H1 (cell line): ENCODE measurements at regions not wholly inside any gene's neighbourhood (a gene's known extent, or its start where the extent isn't known, plus 50 kb on each side); places are given as distances from the start of the nearest gene placed in this dataset.

ENCODE experiments used
- CTCF ChIA-PET: fragments of 300-600 bp; sonication (Branson Sonifier 250); formaldehyde crosslinking; loops from one replicate; lab custom pipeline; 2021; ENCODE audit not compliant: partially characterized antibody; lab: Charles Lee
- POLR2A ChIA-PET: fragments of 300-600 bp; sonication (Branson Sonifier 250); formaldehyde crosslinking; loops from one replicate; lab custom pipeline; 2021; ENCODE audit warnings: inconsistent platforms; ENCODE audit not compliant: partially characterized antibody; lab: Charles Lee
- DNase-seq, 2 experiments: peaks; one replicate each; pipeline versions ENCODE4 v3.0.0 to v3.0.0-alpha.2; 2010 to 2022; ENCODE audit warnings: low spot score in 2 of 2, low read depth in 1 of 2, mixed read lengths in 1 of 2
- FAIRE-seq: peaks from 2 replicates; lab custom pipeline; 2011; peaks lifted over from hg19 to GRCh38; lab: Jason Lieb, UNC
- H2AFZ ChIP-seq: 2 replicates; pipeline ENCODE4 v1.8.1; 2012; ENCODE audit warnings: low read length, inconsistent platforms
- H2AK5ac ChIP-seq: 2 replicates; pipeline ENCODE4 v1.6.1; 2013; ENCODE audit warnings: low read depth, low read length
- H2BK120ac ChIP-seq: replicated peaks from 2 replicates; pipeline ENCODE3; 2013; ENCODE audit warnings: low read depth, low read length, inconsistent platforms
- H2BK12ac ChIP-seq: 2 replicates; pipeline ENCODE4 v1.6.1; 2013; ENCODE audit warnings: low read depth, low read length
- H2BK15ac ChIP-seq: 2 replicates; pipeline ENCODE4 v1.6.1; 2013; ENCODE audit warnings: low read length
- H2BK20ac ChIP-seq: 2 replicates; pipeline ENCODE4 v1.6.1; 2013; ENCODE audit warnings: low read length
- H2BK5ac ChIP-seq: 2 replicates; pipeline ENCODE4 v1.6.1; 2013; ENCODE audit warnings: low read depth, low read length
- H3K14ac ChIP-seq: 2 replicates; pipeline ENCODE4 v1.6.1; 2013; ENCODE audit warnings: inconsistent platforms; ENCODE audit not compliant: insufficient read length
- H3K18ac ChIP-seq: 2 replicates; pipeline ENCODE4 v1.6.1; 2013; ENCODE audit warnings: low read length; ENCODE audit errors: extremely low read depth
- H3K23ac ChIP-seq: 2 replicates; pipeline ENCODE4 v1.6.1; 2013; ENCODE audit warnings: inconsistent platforms; ENCODE audit not compliant: insufficient read length
- H3K23me2 ChIP-seq: 2 replicates; pipeline ENCODE4 v1.6.1; 2013; ENCODE audit warnings: low read depth, low read length
- H3K27ac ChIP-seq: 2 replicates; pipeline ENCODE4 v1.6.1; 2011; ENCODE audit warnings: low read depth, low read length, inconsistent platforms
- H3K27me3 ChIP-seq, 4 experiments: replicated peaks in 1 of 4; 1 replicate in 1 of 4; 2 replicates in 3 of 4; pipeline versions ENCODE4 v1.6.1 to v1.8.1; 2011 to 2013; ENCODE audit warnings: low read length in 3 of 4, mild to moderate bottlenecking in 3 of 4, inconsistent platforms in 2 of 4, mixed read lengths in 2 of 4, moderate library complexity in 1 of 4; ENCODE audit not compliant: control insufficient read depth in 3 of 4, insufficient read depth in 3 of 4; ENCODE audit errors: extremely low read depth in 1 of 4
- H3K36me3 ChIP-seq, 4 experiments: 2 replicates each; pipeline versions ENCODE4 v1.6.1 to v1.8.1; 2011 to 2013; ENCODE audit warnings: mild to moderate bottlenecking in 4 of 4, low read length in 3 of 4, moderate library complexity in 2 of 4, control low read depth in 1 of 4, inconsistent platforms in 1 of 4; ENCODE audit not compliant: insufficient read depth in 4 of 4, control insufficient read depth in 2 of 4
- H3K4ac ChIP-seq: replicated peaks from 2 replicates; pipeline ENCODE3; 2013; ENCODE audit warnings: low read length, low read depth, mixed read lengths, inconsistent platforms; ENCODE audit not compliant: insufficient read length
- H3K4me1 ChIP-seq, 4 experiments: replicated peaks in 1 of 4; 1 replicate in 1 of 4; 2 replicates in 3 of 4; pipeline versions ENCODE4 v1.6.1 to v1.8.1; 2011 to 2013; ENCODE audit warnings: low read length in 3 of 4, inconsistent platforms in 2 of 4, mixed read lengths in 1 of 4; ENCODE audit not compliant: insufficient read depth in 4 of 4, control insufficient read depth in 3 of 4
- H3K4me2 ChIP-seq, 2 experiments: 2 replicates each; pipeline versions ENCODE4 v1.6.1 to v1.8.1; 2011 to 2013; ENCODE audit warnings: low read depth in 2 of 2, low read length in 2 of 2, control low read depth in 1 of 2, inconsistent platforms in 1 of 2, mild to moderate bottlenecking in 1 of 2; ENCODE audit not compliant: insufficient read depth in 1 of 2
- H3K4me3 ChIP-seq, 4 experiments: fragments of 200-600, 300-600 bp in 1 of 4; sonication (generic), shearing (Covaris generic), sonication (Bioruptor Twin) in 1 of 4; 2 replicates each; pipeline versions ENCODE4 v1.5.1 to v1.8.1; 2011 to 2016; ENCODE audit warnings: low read length in 4 of 4, low read depth in 3 of 4, control low read depth in 2 of 4, inconsistent platforms in 2 of 4, mild to moderate bottlenecking in 2 of 4, mixed read lengths in 1 of 4, moderate library complexity in 1 of 4; ENCODE audit not compliant: insufficient read depth in 2 of 4; ENCODE audit errors: extremely low read depth in 1 of 4
- H3K56ac ChIP-seq: replicated peaks from 2 replicates; pipeline ENCODE3; 2013; ENCODE audit warnings: low read depth, mild to moderate bottlenecking, mixed read lengths, low read length, inconsistent platforms; ENCODE audit not compliant: insufficient read length
- H3K79me1 ChIP-seq: 2 replicates; pipeline ENCODE4 v1.6.1; 2013; ENCODE audit warnings: low read depth, low read length, control low read depth
- H3K79me2 ChIP-seq, 2 experiments: 2 replicates each; pipeline versions ENCODE4 v1.6.1 to v1.8.1; 2012 to 2013; ENCODE audit warnings: low read length in 2 of 2, mild to moderate bottlenecking in 2 of 2, inconsistent platforms in 1 of 2; ENCODE audit not compliant: insufficient read depth in 2 of 2, control insufficient read depth in 1 of 2
- H3K9ac ChIP-seq, 4 experiments: replicated peaks in 1 of 4; 1 replicate in 1 of 4; 2 replicates in 3 of 4; pipeline versions ENCODE4 v1.6.1 to v1.8.1; 2011 to 2013; ENCODE audit warnings: low read depth in 3 of 4, low read length in 3 of 4, control low read depth in 2 of 4, mild to moderate bottlenecking in 2 of 4, moderate library complexity in 2 of 4, inconsistent platforms in 1 of 4; ENCODE audit errors: extremely low read depth in 1 of 4
- H3K9me3 ChIP-seq, 2 experiments: 2 replicates each; pipeline versions ENCODE4 v1.6.1 to v1.8.1; 2012 to 2013; ENCODE audit warnings: mild to moderate bottlenecking in 2 of 2, moderate library complexity in 2 of 2, control low read depth in 1 of 2, inconsistent platforms in 1 of 2, low read depth in 1 of 2, low read length in 1 of 2, mixed read lengths in 1 of 2; ENCODE audit not compliant: insufficient read depth in 2 of 2
- H4K20me1 ChIP-seq, 2 experiments: replicated peaks in 1 of 2; 2 replicates each; pipeline versions ENCODE3 to v1.8.1; 2011 to 2013; ENCODE audit warnings: inconsistent platforms in 2 of 2, low read length in 2 of 2, mild to moderate bottlenecking in 1 of 2; ENCODE audit not compliant: insufficient read depth in 2 of 2, control insufficient read depth in 1 of 2
- H4K5ac ChIP-seq: 2 replicates; pipeline ENCODE4 v1.6.1; 2013; ENCODE audit warnings: low read length, low read depth, mixed read lengths, inconsistent platforms; ENCODE audit not compliant: insufficient read length
- H4K8ac ChIP-seq: 2 replicates; pipeline ENCODE4 v1.8.0; 2013; ENCODE audit warnings: mild to moderate bottlenecking, moderate library complexity, low read length, inconsistent platforms; ENCODE audit not compliant: insufficient read depth; ENCODE audit errors: extremely low read depth
- H4K91ac ChIP-seq: replicated peaks from 2 replicates; pipeline ENCODE3; 2013; ENCODE audit warnings: low read length, mixed read lengths, inconsistent platforms; ENCODE audit not compliant: insufficient read length
- GABPA ChIP-seq: IDR thresholded peaks from 2 replicates; pipeline ENCODE4 v1.6.1; 2011; ENCODE audit warnings: mild to moderate bottlenecking, low read length, moderate library complexity, borderline replicate concordance; ENCODE audit not compliant: insufficient read depth
- SIN3A ChIP-seq, 2 experiments: IDR thresholded peaks in 1 of 2; conservative IDR thresholded peaks in 1 of 2; 2 replicates each; pipeline ENCODE4 v1.6.1; 2011 to 2012; ENCODE audit warnings: low read length in 2 of 2, improper control_type of control experiment in 1 of 2, low read depth in 1 of 2, mild to moderate bottlenecking in 1 of 2
- WGBS, 2 experiments: shearing (Covaris generic) in 1 of 2; methylation state at CpG; one replicate each; pipeline versions ENCODE4 v1.1.6 to v1.1.7; 2013 to 2015; ENCODE audit warnings: low lambda C conversion rate in 2 of 2, mixed read lengths in 2 of 2, inconsistent platforms in 1 of 2, low coverage in 1 of 2, missing lambda C conversion rate in 1 of 2; ENCODE audit not compliant: insufficient replicate concordance in 2 of 2, insufficient coverage in 1 of 2, insufficient read length in 1 of 2; ENCODE audit errors: extremely low coverage in 1 of 2, missing lambda C conversion rate in 1 of 2; 5-methylcytosine and 5-hydroxymethylcytosine counted together

DNA sequence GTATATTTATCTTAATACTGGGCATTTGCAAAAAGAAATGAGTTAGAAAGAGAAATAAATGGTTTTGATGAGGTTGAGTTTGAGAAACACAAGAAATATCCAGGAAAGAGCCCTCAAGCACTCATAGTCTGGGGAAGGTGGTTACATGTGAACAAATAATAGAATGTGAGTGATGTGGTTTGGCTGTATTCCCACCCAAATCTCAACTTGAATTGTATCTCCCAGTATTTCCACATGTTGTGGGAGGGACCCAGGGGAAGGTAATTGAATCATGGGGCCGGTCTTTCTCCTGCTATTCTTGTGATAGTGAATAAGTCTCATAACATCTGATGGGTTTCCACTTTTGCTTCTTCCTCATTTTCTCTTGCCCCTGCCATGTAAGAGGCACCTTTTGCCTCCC lies 334.1 kb downstream of the COL12A1 start:
- no peak overlapping the region for H3K27ac ChIP-seq
- no peak overlapping the region for H3K4me3 ChIP-seq
- no peak overlapping the region for H3K4ac ChIP-seq
- no peak overlapping the region for H2AK5ac ChIP-seq
- no peak overlapping the region for H2AFZ ChIP-seq
- CTCF ChIA-PET, result interaction anchor here (1.0 to 1.2 kb wide), 2 partner anchors 13 to 30 kb away, joined by 3 to 4 read pairs; no protein-coding TSS in a partner anchor
- H2BK15ac ChIP-seq, result no peak overlapping the region
- H2BK12ac ChIP-seq, result no peak overlapping the region
- no peak overlapping the region for H2BK5ac ChIP-seq
- no peak overlapping the region for H3K14ac ChIP-seq
- DNase-seq (no peak), FAIRE-seq (no peak)
- no peak overlapping the region for H2BK20ac ChIP-seq
- no peak overlapping the region for H3K18ac ChIP-seq
- no peak overlapping the region for H3K23ac ChIP-seq
- H4K5ac ChIP-seq, result no peak overlapping the region
- TF ChIP-seq SIN3A (conservative IDR thresholded peaks at IDR 0.05 in 1 of 2, IDR thresholded peaks at IDR 0.05 in 1 of 2; ENCODE audit: low read depth in 1 of 2, low read length in 2 of 2) (no peak), GABPA (no peak)
- no peak overlapping the region for H3K9ac ChIP-seq
- no peak overlapping the region for H4K91ac ChIP-seq
- no peaks in the 10 kb centered on the region for H3K79me2 ChIP-seq
- no peak overlapping the region for H3K4me2 ChIP-seq
- H4K8ac ChIP-seq, result no peak overlapping the region
- H3K36me3 ChIP-seq, result no peaks in the 10 kb centered on the region
- peaks cover 0 to 2% of the 10 kb centered on the region in 2 experiments; a peak in 2 of 4 replicates for H3K9me3 ChIP-seq
- H3K4me1 ChIP-seq, result no peaks in the 10 kb centered on the region
- H3K56ac ChIP-seq, result no peak overlapping the region
- POLR2A ChIA-PET, result no interaction called here
- H3K27me3 ChIP-seq, result no peaks in the 10 kb centered on the region
- WGBS, 2 experiments, result 89% methylated on average over 1 of the region's 1 CpG; no CpG with 5 or more reads in 1 of the 2 experiments
- no peak overlapping the region for H2BK120ac ChIP-seq
- no peaks in the 10 kb centered on the region for H4K20me1 ChIP-seq
- no peaks in the 10 kb centered on the region for H3K79me1 ChIP-seq
- H3K23me2 ChIP-seq, result no peaks in the 10 kb centered on the region
